Inferior parietal cortex (tissue), 1 donor: ENCODE measurements at regions not wholly inside any gene's neighbourhood (a gene's known extent, or its start where the extent isn't known, plus 50 kb on each side); places are given as distances from the start of the nearest gene placed in this dataset.

Experiments
- DNase-seq: peaks from one replicate; pipeline ENCODE4 v3.0.0-alpha.2; 2016; ENCODE audit errors: extremely low spot score

DNA sequence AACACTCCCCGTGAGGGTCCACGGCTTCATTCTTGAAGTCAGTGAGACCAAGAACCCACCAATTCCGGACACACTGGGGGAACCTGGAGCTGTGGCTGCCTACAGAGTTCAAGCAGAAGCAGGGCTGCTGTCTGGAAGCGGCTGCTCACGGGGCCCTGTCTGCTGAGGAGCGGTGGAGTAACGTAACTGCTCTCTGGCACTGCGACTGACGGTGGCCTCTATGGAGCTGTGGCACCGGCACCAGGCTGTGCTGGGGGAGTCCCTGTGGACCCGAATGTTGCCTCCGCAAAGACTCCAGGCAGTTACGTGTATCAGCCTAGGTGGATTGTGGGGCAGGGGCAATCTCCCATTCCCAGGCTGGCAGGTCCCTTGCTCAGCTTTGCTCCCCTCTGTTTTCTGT is 703.3 kb upstream of the FRG1 start:
- DNase-seq = no peak

DNA sequence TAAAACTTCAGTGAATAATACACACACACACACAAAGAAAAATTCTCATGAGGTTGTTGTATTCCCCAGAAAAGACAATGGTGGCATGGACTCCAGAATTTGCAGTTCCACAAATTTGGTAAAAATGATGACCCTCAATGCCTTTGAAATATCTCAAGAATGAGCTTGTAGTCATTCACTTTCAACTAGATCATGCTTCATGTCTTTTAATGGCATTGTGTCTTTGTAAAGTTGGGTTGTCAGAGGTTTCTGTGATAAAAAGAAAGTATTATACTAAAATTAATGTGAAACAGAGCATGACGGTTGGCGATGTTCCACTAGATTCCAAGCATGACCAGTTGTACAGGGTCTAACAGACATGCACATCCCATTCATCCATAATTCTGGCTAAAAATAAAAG is 685.0 kb upstream of the FRG1 start:
- no peak for DNase-seq

DNA sequence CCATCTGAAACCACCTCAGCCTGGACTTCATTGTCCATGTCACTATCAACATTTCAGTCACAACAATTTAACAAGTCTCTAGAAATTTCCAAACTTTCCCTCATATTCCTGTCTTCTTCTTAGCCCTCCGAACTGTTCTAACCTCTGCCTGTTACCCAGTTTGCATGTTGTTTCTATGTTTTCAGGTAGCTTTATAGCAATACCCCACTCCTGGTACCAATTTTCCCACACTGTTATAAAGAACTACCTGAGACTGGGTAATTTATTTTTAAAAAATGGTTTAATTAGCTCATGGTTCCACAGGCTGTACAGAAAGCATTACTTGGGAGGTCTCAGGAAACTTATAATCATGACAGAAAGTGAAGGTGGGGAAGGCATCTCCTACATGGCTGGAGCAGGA is 679.2 kb upstream of the FRG1 start:
- no peak for DNase-seq

DNA sequence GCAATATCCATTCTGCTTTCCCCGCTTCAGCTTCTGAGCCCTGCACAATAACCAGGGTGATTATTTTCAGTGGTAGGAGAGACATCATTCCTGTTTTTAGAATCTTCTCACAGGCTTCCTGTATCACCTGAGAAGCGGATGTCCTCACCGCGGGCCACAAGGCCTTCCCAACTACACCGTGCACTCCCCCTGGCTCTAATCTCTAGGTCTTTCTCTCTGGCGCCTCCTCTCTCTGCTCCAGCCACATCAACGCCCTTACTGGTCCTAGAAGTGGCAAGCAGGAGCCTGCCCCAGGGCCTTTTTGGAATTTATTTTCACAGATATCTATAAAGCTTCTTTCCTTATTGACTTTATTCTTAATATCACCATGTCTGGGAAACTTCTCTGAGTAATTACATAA is 675.2 kb upstream of the FRG1 start:
- no peak for DNase-seq

DNA sequence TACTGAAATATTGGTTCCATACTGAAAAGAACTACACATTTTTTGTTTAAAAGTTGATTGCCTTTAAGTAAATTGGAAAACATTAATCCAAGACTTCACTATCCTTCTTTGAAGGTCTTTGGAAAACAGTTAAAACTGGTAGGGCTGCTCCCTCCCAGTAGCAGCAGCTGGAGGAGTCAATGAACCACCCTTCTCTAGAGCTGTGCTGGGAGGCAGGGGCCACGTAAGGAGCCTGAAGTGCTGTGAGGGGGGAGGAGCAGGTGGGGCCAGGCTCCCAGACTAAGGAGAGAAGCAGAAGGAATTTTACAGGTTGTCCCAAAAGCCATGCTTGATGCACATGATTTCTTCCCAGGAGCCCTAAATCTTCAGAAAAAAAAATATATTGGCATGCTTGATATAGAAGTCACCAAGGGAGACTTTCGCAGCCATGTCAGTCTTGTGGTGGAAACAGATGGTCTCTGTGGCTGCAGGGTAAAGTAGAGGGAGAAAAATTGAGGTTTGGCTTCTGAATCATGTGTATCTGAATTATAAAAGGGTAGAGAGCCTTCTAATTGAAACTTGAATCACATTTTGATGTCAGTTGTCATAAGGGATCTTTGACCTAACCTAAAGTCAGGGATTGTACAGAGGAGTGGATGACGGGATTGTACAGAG is 673.2 kb upstream of the FRG1 start:
- no peak for DNase-seq

DNA sequence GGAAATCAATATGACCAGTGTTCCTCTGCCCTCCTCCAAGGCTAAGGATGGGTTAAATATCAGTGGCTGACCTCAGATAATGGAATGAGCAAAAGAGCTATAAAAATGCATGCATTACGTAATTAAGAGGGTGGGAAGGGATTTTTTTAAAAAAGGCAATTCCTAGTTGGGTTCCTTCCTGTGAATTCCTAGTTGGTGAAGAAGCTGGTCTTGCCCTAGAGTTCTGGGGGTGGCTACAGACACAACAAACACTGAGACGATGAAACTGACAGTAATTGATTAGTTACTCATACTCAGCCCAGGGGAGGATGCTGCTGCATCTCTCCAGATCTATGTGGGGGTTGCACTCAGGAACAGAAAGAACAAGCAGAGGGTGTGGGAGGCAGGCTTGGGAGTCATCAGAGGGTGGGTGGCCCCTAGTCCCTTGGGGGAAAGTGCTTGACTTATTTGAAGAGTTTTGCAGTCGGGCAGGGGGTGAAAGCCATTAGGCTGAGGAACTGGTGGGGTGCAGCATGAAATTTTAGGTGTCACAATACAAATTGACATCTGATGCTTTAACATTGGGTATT is 662.0 kb upstream of the FRG1 start:
- no peak for DNase-seq

DNA sequence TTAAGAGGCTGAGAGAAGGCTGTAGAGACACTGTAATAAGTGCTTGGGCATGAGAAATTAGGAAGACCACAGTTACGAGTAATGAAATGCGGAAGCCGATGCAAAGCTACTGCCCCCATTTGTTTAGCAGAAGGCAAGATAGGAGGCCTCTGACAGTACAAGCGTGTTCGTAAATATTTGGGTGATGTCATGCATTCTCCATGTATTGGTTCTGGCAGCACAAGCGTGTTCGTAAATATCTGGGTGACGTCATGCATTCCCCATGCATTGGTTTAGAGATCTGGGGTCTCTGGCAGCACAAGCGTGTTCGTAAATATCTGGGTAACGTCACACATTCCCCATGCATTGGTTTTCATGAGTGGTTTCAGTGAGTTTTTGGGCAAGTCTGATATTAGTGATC is 661.5 kb upstream of the FRG1 start:
- no peak for DNase-seq

DNA sequence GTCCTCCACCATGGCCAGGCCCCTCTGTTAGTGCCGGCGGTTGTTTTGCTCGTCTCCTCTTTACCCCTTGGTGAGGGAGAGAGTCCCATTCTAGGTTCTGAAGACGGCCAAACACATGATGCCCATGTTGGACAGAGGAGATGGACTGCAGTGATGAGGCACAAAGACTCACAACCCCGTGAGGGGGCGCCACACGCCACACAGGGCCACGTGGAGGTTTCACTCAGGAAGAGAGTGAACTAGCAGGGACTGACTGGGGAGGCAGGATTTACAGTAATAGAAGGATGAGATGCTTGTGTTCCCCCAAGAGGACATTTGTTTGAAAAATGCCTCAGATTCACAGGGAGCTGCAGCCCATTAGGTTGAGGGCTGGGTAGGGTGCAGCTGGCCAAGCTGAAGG is 655.3 kb upstream of the FRG1 start:
- no peak for DNase-seq

DNA sequence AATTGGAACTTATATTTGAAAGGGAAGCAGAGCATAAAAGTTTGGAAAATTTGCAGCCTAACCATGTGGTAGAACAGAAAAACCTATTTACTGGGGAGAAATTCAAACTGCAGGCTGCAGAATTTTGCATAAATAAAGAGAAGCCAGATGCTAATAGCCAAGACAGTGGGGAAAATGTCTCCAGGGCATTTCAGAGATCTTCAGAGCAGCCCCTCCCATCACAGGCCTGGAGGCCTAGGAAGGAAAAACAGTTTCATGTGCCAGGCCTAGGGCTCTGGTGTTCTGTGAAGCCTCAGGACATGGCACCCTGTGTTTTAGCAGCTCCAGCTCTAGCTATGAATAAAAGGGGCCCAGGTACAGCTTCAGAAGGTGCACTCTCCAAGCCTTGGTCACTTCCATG is 648.7 kb upstream of the FRG1 start:
- DNase-seq = no peak

DNA sequence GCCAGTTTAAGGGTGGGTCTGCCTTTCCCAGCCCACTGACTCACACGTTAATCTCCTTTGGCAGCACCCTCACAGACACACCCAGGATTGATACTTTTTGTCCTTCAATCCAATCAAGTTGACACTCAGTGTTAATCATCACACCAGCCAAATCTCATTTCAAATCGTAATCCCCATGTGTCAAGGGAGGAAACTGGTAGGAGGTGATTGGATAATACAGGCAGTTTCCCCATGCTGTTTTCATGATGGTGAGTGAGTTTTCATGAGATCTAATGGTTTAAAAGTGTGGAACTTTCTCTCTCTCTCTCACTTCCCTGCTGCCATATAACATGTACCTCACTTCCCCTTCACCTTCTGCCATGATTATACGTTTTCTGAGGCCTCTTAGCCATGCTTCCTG is 647.2 kb upstream of the FRG1 start:
- DNase-seq = no peak

DNA sequence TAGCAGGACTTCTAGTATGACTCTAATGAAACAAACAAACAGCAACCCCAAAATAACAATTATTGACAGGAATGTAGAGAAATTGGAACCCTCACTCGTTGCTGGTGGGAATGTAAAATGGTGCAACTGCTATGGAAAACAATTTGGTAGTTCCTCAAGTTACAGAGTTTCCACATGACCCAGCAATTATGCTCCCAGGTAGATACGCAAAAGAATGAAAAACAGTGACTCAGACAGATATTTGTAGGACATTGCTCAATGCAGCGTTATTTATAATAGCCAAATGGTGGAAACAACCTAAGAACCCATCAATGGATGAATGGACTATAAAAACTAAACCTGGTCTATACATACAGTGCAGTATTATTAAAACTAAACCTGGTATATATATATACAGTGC is 646.1 kb upstream of the FRG1 start:
- DNase-seq = no peak

DNA sequence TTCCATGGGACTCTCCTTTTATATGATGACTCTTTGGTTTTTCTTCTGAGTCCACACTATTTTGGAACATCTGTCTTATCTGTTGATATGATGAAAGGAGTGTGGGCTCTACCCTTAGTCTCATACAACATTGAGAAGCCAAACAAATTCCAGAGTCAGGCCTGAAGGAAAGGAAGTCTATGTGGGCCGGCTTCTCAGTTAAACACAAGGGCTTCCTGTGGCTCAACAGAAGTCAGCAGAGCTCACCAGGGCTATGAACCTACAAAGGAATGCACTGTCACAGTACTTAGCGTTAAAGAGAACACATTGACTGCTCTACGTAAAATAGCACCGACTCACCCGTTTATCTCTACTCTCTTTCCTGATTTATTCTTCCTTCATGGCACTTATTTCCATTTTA is 641.0 kb upstream of the FRG1 start:
- no peak for DNase-seq

DNA sequence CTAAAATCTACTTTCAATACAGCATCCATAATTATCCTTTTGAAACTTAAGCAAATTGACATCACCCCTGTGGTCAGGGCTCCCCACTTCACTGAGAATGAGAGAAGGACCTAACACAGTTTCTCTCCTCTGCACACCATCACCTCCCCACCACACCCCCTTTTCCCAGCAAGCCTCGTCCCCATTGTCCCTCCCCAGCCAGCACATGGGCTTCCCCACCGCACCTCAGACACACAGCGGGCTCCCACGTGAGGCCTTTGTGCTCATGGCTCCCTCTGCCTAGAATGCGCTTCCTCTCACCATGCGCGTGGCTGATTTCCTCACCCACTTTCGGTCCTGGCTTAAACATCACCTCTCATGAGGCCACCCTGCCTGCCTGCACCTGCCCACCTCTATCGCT is 639.0 kb upstream of the FRG1 start:
- DNase-seq = no peak

DNA sequence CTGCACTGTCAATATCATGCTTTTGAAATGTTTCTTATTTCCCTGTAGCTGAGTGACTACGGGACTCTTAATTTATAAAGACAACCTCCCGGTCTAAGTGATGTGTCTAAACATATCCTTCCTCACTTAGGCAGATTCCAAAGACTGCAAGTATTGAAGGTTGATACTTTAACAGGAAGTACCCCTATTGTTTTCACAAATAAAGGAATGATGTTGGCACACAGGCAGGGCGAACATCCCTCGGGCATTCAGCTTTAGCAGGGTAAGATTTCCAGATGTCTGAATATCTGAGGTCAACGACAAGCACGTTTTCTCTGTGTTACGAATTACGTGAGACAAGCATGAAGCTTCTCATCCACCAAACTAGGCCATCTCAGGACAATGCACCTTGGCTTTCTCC is 638.0 kb upstream of the FRG1 start:
- no peak for DNase-seq

DNA sequence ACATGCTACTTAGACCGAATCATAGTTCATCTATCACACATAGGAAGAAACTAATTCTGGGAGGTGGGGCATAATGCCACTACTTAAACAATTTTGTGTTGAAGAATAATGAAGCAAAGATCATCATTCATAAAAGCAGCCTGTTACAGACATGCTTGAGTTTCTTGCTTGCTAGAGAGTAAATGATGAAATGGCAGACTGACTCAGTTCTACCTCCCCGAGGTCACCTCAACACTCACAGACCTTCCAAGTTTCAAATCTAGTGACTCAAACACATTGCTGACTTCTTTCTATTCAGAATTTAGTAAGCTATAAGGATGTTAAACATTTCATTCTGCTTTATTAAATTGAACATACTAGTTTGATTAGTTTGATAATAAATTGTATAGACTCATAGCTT is 636.5 kb upstream of the FRG1 start:
- no peak for DNase-seq

DNA sequence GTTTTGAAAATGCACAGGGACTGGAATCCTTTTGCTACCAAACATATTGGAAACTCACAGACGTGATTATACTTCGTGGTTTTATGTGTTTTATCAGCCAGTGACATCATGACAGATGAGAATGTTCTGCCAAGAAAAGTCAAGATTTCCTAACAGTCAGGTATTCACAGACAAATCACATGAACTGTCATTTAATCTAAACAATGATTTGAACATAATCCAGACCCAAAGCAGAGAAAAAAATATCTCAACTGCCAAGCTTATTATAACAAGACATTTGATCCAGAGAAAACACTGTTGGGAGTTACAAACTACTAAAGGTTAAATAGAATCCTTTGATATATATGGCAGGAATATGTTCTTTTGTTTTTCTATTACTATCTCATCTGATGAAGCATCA is 635.9 kb upstream of the FRG1 start:
- no peak for DNase-seq

DNA sequence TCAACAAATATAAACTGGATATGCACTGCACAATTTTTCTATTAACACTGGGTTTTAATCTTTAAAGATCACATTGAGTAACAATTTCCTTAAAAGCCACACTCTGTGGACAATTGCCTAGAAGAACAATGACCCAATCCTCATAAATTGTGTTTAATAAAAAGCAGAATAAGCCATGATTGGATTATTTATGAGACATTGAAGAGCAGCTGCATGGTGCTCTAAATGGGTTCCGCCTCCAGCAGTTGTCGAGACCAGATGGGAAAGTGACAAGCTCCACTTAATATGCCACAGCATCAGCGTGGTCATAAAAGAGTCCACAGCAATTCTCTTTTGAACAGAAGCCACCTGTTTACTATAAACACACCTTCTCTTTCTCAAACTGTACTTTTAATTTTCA is 635.2 kb upstream of the FRG1 start:
- DNase-seq = no peak

DNA sequence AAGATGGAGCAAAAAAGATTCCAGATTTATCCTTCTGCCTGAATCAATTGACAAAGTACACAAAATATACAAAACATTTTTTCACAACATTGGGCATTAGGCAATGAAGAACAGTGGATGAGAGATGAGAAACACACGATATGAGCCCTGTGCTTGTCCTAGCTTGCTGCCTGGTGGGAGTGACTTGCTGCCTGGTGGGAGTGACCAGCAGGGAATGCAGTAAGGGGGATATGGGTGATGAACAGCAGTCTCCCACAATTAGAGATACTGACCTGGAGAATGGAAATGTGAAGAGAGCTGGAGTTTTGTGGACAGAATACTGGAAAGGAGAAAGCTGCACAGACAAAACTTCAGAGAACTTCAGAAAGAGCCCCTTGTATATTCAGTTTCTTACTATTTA is 629.4 kb upstream of the FRG1 start:
- DNase-seq = no peak

DNA sequence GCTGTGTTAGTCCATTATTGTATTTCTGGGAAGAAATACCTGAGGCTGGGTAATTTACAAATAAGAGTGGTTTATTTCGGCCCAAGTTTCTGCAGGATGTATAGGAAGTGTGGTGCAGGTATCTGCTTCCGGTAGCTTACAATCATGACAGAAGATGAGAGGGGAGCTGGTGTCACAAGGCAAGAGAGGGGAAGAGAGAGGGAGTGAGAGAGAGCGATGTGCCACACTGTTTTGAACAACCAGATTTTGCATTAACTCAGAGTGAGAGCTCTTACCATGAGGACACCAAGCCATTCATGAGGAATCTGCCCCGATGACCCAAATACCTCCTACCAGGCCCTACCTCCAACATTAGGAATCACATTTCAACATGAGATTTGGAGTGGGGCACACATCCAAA is 627.6 kb upstream of the FRG1 start:
- DNase-seq = no peak

DNA sequence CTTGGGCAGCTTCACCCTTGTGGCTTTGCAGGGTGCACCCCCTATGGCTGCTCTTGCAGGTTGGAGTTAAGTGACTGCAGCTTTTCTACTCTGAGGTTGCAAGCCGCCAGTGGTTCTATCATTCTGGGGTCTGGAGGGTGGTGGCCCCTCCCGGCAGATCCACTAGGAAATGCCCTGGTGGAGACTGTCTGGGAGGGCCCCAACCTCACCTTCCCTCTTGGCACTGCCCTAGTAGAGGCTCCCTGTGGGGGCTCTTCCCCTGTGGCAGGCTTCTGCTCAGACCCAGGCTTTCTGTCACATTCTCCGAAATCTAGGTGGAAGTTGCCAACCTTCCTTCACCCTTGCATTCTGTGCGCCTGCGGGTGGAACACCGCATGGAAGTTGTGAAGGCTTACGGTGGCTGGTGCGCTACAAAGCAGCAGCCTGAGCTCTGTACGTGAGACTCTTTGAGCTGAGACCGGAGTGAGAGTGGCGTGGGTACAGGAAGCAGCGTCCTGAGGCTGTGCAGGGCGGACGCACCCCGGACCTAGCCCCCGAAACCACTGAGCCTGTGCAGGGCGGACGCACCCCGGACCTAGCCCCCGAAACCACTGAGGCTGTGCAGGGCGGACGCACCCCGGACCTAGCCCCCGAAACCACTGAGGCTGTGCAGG is 626.7 kb upstream of the FRG1 start:
- DNase-seq = no peak

DNA sequence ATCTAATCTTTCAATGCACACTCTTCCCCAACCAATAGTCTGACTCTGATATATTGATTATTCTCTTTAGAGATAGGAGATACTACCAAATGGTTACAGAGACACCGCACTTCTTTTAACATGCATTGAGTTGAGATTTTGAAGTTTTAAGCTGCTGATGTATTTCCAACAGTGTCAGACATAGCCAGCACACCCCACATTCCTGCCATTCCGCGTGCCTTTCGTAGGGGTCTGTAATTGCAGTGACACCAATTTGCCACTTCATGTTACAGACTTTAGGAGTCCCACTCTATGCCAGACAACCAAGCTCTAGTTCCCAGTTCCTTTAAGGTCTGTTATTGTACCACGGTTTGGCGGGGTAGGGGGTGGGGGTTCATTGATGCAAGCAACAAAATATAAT is 618.2 kb upstream of the FRG1 start:
- no peak for DNase-seq

DNA sequence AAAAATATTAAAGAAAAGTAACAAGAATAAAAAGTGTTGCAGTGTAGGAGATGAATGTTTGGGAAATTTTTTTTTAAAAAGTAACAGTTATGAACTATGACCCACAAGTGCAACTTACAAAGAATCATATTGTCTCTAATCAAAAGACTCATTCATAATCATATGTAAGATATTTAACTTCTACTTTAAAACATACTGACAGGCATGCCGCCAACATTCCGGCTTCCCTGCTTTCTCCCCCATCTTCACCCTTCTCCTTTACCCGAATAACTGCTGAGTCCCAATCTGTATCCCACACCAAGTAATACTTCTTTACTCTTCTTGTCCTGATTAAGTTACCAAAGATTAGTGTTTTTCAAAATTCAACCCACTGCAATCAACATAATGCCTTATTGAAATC is 598.8 kb upstream of the FRG1 start:
- DNase-seq = no peak

DNA sequence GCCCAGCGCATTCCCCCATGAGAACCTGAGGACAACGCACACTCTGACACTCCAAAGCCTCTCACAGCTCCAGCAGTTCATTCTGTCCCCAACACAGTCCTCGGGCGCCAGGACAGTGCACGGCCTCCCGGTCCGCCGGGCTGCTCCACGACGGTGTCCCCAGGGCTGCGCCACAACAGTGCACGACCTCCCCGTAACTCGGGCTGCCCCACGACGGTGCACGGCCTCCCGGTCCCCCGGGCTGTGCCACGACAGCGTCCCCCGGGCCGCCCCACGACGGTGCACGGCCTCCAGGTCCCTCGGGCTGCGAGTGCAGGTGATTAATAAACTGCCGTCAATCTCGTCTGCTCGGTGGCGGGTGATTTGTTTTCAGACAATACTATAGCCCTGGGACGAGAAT is 585.1 kb upstream of the FRG1 start:
- DNase-seq = no peak

DNA sequence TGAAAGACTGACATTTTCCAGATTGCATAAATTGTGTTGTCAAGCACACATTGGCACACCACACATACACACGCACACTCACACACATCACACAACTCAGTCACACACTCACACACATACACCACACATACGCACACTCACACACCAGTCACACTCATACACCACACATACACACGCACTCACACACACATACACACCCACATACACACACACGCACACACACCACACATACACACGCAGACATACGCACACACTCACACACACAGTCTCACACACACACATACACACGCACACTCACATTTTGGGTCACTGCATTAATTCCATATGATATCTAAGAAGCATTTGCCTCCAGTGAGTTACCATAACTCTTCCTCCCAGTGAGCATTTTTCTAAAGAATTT is 578.3 kb upstream of the FRG1 start:
- DNase-seq = no peak
